Liver (tissue), 7 donors: ENCODE measurements at regions not wholly inside any gene's neighbourhood (a gene's known extent, or its start where the extent isn't known, plus 50 kb on each side); places are given as distances from the start of the nearest gene placed in this dataset.

Experiments
- DNase-seq: peaks from one replicate; pipeline ENCODE4 v3.0.0-alpha.2; 2017; ENCODE audit warnings: low spot score
- H3K27ac ChIP-seq, 2 donors: one replicate each; pipeline ENCODE4 v1.7.0; 2013; ENCODE audit warnings: inconsistent platforms in 2 of 2, low read length in 2 of 2, control low read depth in 1 of 2, low read depth in 1 of 2, mild to moderate bottlenecking in 1 of 2
- H3K27me3 ChIP-seq, 4 donors: one replicate each; pipeline versions ENCODE4 v1.6.1 to v1.7.0; 2013; ENCODE audit warnings: low read length in 3 of 4, inconsistent platforms in 1 of 4, mild to moderate bottlenecking in 1 of 4, moderate library complexity in 1 of 4; ENCODE audit not compliant: control insufficient read depth in 4 of 4, insufficient read depth in 4 of 4
- H3K36me3 ChIP-seq, 4 donors: one replicate each; pipeline versions ENCODE4 v1.6.1 to v1.7.0; 2013; ENCODE audit warnings: low read length in 3 of 4, mild to moderate bottlenecking in 3 of 4, low read depth in 1 of 4, moderate library complexity in 1 of 4; ENCODE audit not compliant: control insufficient read depth in 4 of 4, insufficient read depth in 3 of 4
- H3K4me1 ChIP-seq, 4 donors: one replicate each; pipeline versions ENCODE4 v1.6.1 to v1.7.0; 2013; ENCODE audit warnings: low read length in 3 of 4, mild to moderate bottlenecking in 3 of 4, moderate library complexity in 1 of 4; ENCODE audit not compliant: control insufficient read depth in 4 of 4, insufficient read depth in 4 of 4
- H3K4me3 ChIP-seq, 3 donors: one replicate each; pipeline versions ENCODE4 v1.6.1 to v1.7.0; 2013; ENCODE audit warnings: low read length in 3 of 3, control low read depth in 1 of 3, low read depth in 1 of 3, mild to moderate bottlenecking in 1 of 3
- H3K9ac ChIP-seq, 2 donors: one replicate each; pipeline ENCODE4 v1.7.0; 2013; ENCODE audit warnings: low read length in 2 of 2, mild to moderate bottlenecking in 2 of 2, moderate library complexity in 2 of 2, control low read depth in 1 of 2, low read depth in 1 of 2
- H3K9me3 ChIP-seq, 4 donors: one replicate each; pipeline versions ENCODE4 v1.6.1 to v1.7.0; 2013; ENCODE audit warnings: low read length in 3 of 4; ENCODE audit not compliant: control insufficient read depth in 4 of 4
- ATF3 ChIP-seq: IDR thresholded peaks from 2 replicates; pipeline ENCODE4 v1.6.1; 2016; ENCODE audit warnings: antibody characterized with exemption
- EGR1 ChIP-seq, 2 donors: IDR thresholded peaks; 2 replicates each; pipeline ENCODE4 v1.6.1; 2016 to 2018; ENCODE audit warnings: antibody characterized with exemption in 2 of 2, low read depth in 2 of 2
- FOXA1 ChIP-seq: IDR thresholded peaks from 2 replicates; pipeline ENCODE4 v1.6.1; 2016; ENCODE audit warnings: antibody characterized with exemption
- FOXA2 ChIP-seq: IDR thresholded peaks from 2 replicates; pipeline ENCODE4 v1.6.1; 2016; ENCODE audit warnings: antibody characterized with exemption
- GABPA ChIP-seq, 2 donors: IDR thresholded peaks in 1 of 2; conservative IDR thresholded peaks in 1 of 2; 2 replicates each; pipeline ENCODE4 v1.6.1; 2016; ENCODE audit warnings: antibody characterized with exemption in 2 of 2, mild to moderate bottlenecking in 1 of 2, moderate library complexity in 1 of 2
- HNF4A ChIP-seq, 2 donors: conservative IDR thresholded peaks; 2 replicates each; pipeline ENCODE4 v1.6.1; 2016; ENCODE audit warnings: antibody characterized with exemption in 2 of 2, mild to moderate bottlenecking in 2 of 2
- HNF4G ChIP-seq: IDR thresholded peaks from 2 replicates; pipeline ENCODE4 v1.6.1; 2016; ENCODE audit warnings: antibody characterized with exemption
- JUND ChIP-seq, 2 donors: IDR thresholded peaks; 2 replicates each; pipeline ENCODE4 v1.6.1; 2016; ENCODE audit warnings: antibody characterized with exemption in 2 of 2
- MAX ChIP-seq: IDR thresholded peaks from 2 replicates; pipeline ENCODE4 v1.6.1; 2016; ENCODE audit warnings: antibody characterized with exemption
- NR2F2 ChIP-seq: IDR thresholded peaks from 2 replicates; pipeline ENCODE4 v1.6.1; 2016; ENCODE audit warnings: antibody characterized with exemption
- RAD21 ChIP-seq, 2 donors: IDR thresholded peaks; 2 replicates each; pipeline ENCODE4 v1.6.1; 2016; ENCODE audit warnings: antibody characterized with exemption in 2 of 2, mild to moderate bottlenecking in 2 of 2
- RXRA ChIP-seq, 2 donors: IDR thresholded peaks; 2 replicates each; pipeline ENCODE4 v1.6.1; 2017 to 2018; ENCODE audit warnings: antibody characterized with exemption in 2 of 2, mild to moderate bottlenecking in 1 of 2
- SP1 ChIP-seq: IDR thresholded peaks from 2 replicates; pipeline ENCODE4 v1.6.1; 2018; ENCODE audit warnings: antibody characterized with exemption, mild to moderate bottlenecking
- TAF1 ChIP-seq: conservative IDR thresholded peaks from 2 replicates; pipeline ENCODE4 v1.6.1; 2016; ENCODE audit warnings: antibody characterized with exemption, mild to moderate bottlenecking
- YY1 ChIP-seq: IDR thresholded peaks from 2 replicates; pipeline ENCODE4 v1.6.1; 2016; ENCODE audit warnings: antibody characterized with exemption, mild to moderate bottlenecking
- ZBTB33 ChIP-seq: IDR thresholded peaks from 2 replicates; pipeline ENCODE4 v1.6.1; 2016; ENCODE audit warnings: antibody characterized with exemption
- WGBS: extraction: QIAGEN DNeasy Blood & Tissue Kit; methylation state at CpG from one replicate; pipeline ENCODE4 v1.1.7; 2013; 5-methylcytosine and 5-hydroxymethylcytosine counted together
- TF ChIP-seq, protein P1 (sequence below): IDR thresholded peaks from 2 replicates; pipeline ENCODE4 v1.6.1; 2016; ENCODE audit warnings: antibody characterized with exemption, mild to moderate bottlenecking
- donor health status: healthy.
- donor health status: healthy.
- donor health status: healthy.
- donor health status: healthy.

GRCh38 chr10:32141018-32141807 lies 85.0 kb upstream of the KIF5B start:
- TF ChIP-seq FOXA1 (no peak), RAD21 (IDR thresholded peaks at IDR 0.05) (no peak), ATF3 (no peak), MAX (no peak), EGR1 (IDR thresholded peaks at IDR 0.05; ENCODE audit: low read depth in 2 of 2) (no peak), ZBTB33 (no peak), RXRA (IDR thresholded peaks at IDR 0.05) (no peak), HNF4G (no peak), TAF1 (no peak), FOXA2 (no peak), HNF4A (conservative IDR thresholded peaks at IDR 0.05) (no peak), YY1 (no peak), GABPA (IDR thresholded peaks at IDR 0.05 in 1 of 2, conservative IDR thresholded peaks at IDR 0.05 in 1 of 2) (no peak), NR2F2 (no peak), JUND (IDR thresholded peaks at IDR 0.05) (no peak), SP1 (no peak)
- TF ChIP-seq, protein P1, sequence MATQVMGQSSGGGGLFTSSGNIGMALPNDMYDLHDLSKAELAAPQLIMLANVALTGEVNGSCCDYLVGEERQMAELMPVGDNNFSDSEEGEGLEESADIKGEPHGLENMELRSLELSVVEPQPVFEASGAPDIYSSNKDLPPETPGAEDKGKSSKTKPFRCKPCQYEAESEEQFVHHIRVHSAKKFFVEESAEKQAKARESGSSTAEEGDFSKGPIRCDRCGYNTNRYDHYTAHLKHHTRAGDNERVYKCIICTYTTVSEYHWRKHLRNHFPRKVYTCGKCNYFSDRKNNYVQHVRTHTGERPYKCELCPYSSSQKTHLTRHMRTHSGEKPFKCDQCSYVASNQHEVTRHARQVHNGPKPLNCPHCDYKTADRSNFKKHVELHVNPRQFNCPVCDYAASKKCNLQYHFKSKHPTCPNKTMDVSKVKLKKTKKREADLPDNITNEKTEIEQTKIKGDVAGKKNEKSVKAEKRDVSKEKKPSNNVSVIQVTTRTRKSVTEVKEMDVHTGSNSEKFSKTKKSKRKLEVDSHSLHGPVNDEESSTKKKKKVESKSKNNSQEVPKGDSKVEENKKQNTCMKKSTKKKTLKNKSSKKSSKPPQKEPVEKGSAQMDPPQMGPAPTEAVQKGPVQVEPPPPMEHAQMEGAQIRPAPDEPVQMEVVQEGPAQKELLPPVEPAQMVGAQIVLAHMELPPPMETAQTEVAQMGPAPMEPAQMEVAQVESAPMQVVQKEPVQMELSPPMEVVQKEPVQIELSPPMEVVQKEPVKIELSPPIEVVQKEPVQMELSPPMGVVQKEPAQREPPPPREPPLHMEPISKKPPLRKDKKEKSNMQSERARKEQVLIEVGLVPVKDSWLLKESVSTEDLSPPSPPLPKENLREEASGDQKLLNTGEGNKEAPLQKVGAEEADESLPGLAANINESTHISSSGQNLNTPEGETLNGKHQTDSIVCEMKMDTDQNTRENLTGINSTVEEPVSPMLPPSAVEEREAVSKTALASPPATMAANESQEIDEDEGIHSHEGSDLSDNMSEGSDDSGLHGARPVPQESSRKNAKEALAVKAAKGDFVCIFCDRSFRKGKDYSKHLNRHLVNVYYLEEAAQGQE = no peak
- no peak overlapping the region for H3K9ac ChIP-seq
- H3K27me3 ChIP-seq = no peaks in the 10 kb centered on the region
- H3K9me3 ChIP-seq = no peaks in the 10 kb centered on the region
- no peak overlapping the region for H3K27ac ChIP-seq
- no peaks in the 10 kb centered on the region for H3K36me3 ChIP-seq
- no peak overlapping the region for H3K4me3 ChIP-seq
- WGBS = 69% methylated on average over 12 of the region's 12 CpGs
- no peak for DNase-seq
- no peaks in the 10 kb centered on the region for H3K4me1 ChIP-seq

DNA sequence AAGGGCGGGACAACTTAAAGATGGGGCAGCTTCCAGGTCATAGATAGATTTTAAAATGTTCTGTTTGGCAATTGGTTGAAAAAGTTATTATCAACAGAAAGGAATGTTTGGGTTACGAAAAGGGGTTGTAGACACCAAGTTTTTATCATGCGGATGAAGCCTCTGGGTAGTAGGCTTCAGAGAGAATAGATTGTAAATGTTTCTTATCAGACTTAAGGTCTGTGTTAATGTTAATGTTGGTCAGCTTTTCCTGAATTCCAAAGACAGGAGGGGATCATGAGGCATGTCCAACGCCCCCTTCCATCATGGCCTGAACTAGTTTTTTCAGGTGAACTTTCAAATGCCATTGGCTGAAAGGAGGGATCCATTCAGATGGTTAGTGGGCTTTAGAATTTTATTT lies 84.2 kb upstream of the KIF5B start:
- Histone ChIP-seq H3K36me3 (no peaks in the 10 kb centered on the region), H3K4me1 (no peaks in the 10 kb centered on the region), H3K27me3 (no peaks in the 10 kb centered on the region), H3K4me3 (no peak overlapping the region), H3K9ac (no peak overlapping the region), H3K9me3 (no peaks in the 10 kb centered on the region), H3K27ac (no peak overlapping the region)
- no peak for DNase-seq
- TF ChIP-seq NR2F2 (no peak), YY1 (no peak), RAD21 (IDR thresholded peaks at IDR 0.05) (no peak), HNF4G (no peak), FOXA1 (no peak), GABPA (IDR thresholded peaks at IDR 0.05 in 1 of 2, conservative IDR thresholded peaks at IDR 0.05 in 1 of 2) (no peak), EGR1 (IDR thresholded peaks at IDR 0.05; ENCODE audit: low read depth in 2 of 2) (no peak)
- TF ChIP-seq, protein P1 = no peak
- WGBS = 93% methylated on average over 4 of the region's 4 CpGs
